MCF 10A (cell line): ENCODE measurements at regions not wholly inside any gene's neighbourhood (a gene's known extent, or its start where the extent isn't known, plus 50 kb on each side); places are given as distances from the start of the nearest gene placed in this dataset.

Source experiments
- BruUV-seq: library from RNA; stranded (reverse); fragments of 400-500 nt; replicated peaks from 2 replicates; lab custom pipeline; 2021; lab: Mats Ljungman, UMichigan
- CTCF ChIA-PET: fragments of 300-600 bp; sonication (Branson Sonifier 250); formaldehyde crosslinking; extraction: SDS; loops from one replicate; lab custom pipeline; 2021; ENCODE audit warnings: antibody characterized with exemption, inconsistent platforms; lab: Yijun Ruan, JAX
- POLR2A ChIA-PET: fragments of 300-600, 350-650 bp; sonication (Branson Sonifier 250); formaldehyde crosslinking; extraction: SDS; loops from one replicate; lab custom pipeline; 2020; ENCODE audit warnings: antibody characterized with exemption, inconsistent platforms; lab: Yijun Ruan, JAX
- DNase-seq: peaks from one replicate; pipeline ENCODE4 v3.0.0-alpha.2; 2018; ENCODE audit not compliant: unreplicated experiment
- H3K27ac Mint-ChIP-seq: one replicate; pipeline ENCODE4 v1.8.0; 2022; ENCODE audit warnings: mild to moderate bottlenecking, low read depth, mixed read lengths; ENCODE audit not compliant: unreplicated experiment
- H3K27me3 Mint-ChIP-seq: one replicate; pipeline ENCODE4 v1.8.0; 2022; ENCODE audit warnings: mixed read lengths; ENCODE audit not compliant: insufficient read depth, unreplicated experiment
- H3K36me3 Mint-ChIP-seq: one replicate; pipeline ENCODE4 v1.8.0; 2022; ENCODE audit warnings: mild to moderate bottlenecking, moderate library complexity, mixed read lengths; ENCODE audit not compliant: insufficient read depth, unreplicated experiment
- H3K4me1 Mint-ChIP-seq: one replicate; pipeline ENCODE4 v1.8.0; 2022; ENCODE audit warnings: mixed read lengths; ENCODE audit not compliant: insufficient read depth, unreplicated experiment
- H3K4me3 Mint-ChIP-seq: one replicate; pipeline ENCODE4 v1.8.0; 2022; ENCODE audit warnings: mild to moderate bottlenecking, moderate library complexity, mixed read lengths; ENCODE audit not compliant: unreplicated experiment
- H3K9me3 Mint-ChIP-seq: one replicate; pipeline ENCODE4 v1.8.0; 2022; ENCODE audit warnings: mixed read lengths; ENCODE audit not compliant: unreplicated experiment
- intact Hi-C: fragments of 100-400 bp; cut with micrococcal nuclease; formaldehyde crosslinking; loops from 2 replicates; pipeline ENCODE4 v1.14.1; 2022
- TF ChIP-seq, protein P1 (sequence below): fragments of 200-600 bp; IDR thresholded peaks from one replicate; pipeline ENCODE4 v1.8.0; 2022; ENCODE audit warnings: antibody characterized with exemption, mild to moderate bottlenecking; ENCODE audit not compliant: unreplicated experiment

DNA sequence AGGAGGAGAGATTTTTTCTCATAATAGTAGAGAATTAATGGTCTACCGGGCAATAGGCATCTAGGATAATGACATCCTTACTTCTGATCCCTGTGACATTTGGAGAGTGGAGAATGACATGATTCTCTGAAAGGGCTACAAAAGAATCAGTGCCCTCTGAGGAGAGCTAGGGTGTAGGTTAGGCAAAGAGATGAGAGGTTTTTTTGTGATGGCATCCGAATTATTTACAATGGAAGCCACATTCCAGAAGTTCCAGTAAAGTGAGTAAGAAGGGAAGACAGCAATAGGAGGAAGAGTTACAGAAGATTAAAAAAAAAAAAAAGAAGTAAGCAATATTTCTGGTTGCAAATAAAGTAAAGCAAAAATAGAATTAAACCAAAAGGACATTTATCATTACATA is 478.0 kb downstream of the RMST start:
- no TSS peak for BruUV-seq
- CTCF ChIA-PET: interaction anchor here (0.6 kb wide), 3 partner anchors 520 to 607 kb away, joined by 3 to 4 read pairs (median 3); no protein-coding TSS in a partner anchor
- Mint-ChIP-seq H3K36me3 (no peaks in the 10 kb centered on the region), H3K4me1 (peaks cover 35% of the 10 kb centered on the region), H3K4me3 (no peak overlapping the region), H3K9me3 (peaks cover 15% of the 10 kb centered on the region), H3K27me3 (no peaks in the 10 kb centered on the region), H3K27ac (no peak overlapping the region)
- TF ChIP-seq, protein P1, sequence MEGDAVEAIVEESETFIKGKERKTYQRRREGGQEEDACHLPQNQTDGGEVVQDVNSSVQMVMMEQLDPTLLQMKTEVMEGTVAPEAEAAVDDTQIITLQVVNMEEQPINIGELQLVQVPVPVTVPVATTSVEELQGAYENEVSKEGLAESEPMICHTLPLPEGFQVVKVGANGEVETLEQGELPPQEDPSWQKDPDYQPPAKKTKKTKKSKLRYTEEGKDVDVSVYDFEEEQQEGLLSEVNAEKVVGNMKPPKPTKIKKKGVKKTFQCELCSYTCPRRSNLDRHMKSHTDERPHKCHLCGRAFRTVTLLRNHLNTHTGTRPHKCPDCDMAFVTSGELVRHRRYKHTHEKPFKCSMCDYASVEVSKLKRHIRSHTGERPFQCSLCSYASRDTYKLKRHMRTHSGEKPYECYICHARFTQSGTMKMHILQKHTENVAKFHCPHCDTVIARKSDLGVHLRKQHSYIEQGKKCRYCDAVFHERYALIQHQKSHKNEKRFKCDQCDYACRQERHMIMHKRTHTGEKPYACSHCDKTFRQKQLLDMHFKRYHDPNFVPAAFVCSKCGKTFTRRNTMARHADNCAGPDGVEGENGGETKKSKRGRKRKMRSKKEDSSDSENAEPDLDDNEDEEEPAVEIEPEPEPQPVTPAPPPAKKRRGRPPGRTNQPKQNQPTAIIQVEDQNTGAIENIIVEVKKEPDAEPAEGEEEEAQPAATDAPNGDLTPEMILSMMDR: no peak
- intact Hi-C loops: no loop called here
- POLR2A ChIA-PET: no interaction called here
- no peak for DNase-seq

DNA sequence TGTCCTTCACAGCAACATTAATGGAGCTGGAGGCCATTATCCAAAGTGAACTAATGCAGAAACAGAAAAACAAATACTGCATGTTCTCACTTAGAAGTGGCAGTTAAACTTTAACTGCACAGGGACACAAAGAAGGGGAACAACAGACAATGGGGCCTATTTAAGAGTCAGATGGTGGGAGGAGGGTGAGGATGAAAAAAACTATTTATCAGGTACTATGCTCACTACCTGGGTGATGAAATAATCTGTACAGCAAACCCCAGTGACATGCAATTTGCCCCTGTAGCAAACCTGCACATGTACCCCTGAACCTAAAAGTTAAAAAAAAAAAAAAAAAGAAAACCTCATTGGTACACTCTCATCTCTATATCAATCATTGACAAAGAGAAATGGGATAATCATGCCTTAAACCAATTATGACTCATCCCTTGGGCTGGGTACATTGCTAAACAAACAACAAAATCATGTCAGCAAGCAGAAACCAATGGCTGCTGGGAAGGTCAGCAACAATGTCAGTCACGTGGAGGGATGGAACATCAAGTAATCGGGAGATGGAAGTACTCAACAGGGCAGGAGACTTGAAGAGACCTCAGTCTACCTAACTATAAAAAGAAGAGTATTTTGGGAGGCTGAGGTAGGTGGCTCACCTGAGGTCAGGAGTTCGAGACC is 479.2 kb downstream of the RMST start:
- BruUV-seq: no TSS peak
- no peaks in the 10 kb centered on the region for H3K36me3 Mint-ChIP-seq
- no peak for DNase-seq
- CTCF ChIA-PET: no interaction called here
- POLR2A ChIA-PET: no interaction called here
- TF ChIP-seq, protein P1: no peak
- intact Hi-C loops: no loop called here
- no peak overlapping the region for H3K4me3 Mint-ChIP-seq
- peak overlapping the region; percentile 21 for H3K27ac Mint-ChIP-seq
- H3K27me3 Mint-ChIP-seq: no peaks in the 10 kb centered on the region
- H3K4me1 Mint-ChIP-seq: peaks cover 35% of the 10 kb centered on the region
- H3K9me3 Mint-ChIP-seq: peaks cover 18% of the 10 kb centered on the region

DNA sequence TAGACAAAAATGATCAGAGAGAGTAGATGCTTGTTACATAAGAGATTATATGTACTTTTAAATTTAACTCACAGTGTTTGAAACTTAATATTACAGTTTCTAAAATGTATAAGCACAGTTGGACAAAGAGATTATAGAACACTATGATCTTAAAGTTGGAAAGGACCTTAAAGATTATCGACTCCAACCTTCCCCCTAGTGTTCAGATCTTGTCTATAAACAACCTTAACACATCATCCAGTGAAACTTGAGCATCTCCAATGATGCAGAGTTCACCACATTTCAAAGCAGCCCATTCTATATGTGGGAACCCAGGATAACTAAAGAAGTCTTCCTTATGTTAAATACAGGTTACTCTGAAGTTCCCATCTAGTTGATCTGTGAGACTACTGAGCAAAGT is 480.8 kb downstream of the RMST start:
- no peaks in the 10 kb centered on the region for H3K36me3 Mint-ChIP-seq
- H3K4me3 Mint-ChIP-seq: no peak overlapping the region
- intact Hi-C loops: no loop called here
- peaks cover 27% of the 10 kb centered on the region for H3K9me3 Mint-ChIP-seq
- BruUV-seq: no TSS peak
- H3K27ac Mint-ChIP-seq: no peak overlapping the region
- peaks cover 33% of the 10 kb centered on the region for H3K4me1 Mint-ChIP-seq
- H3K27me3 Mint-ChIP-seq: no peaks in the 10 kb centered on the region
- ChIA-PET POLR2A (no interaction called here), CTCF (interaction anchor here (0.6 kb wide), 1 partner anchor 12 kb away, joined by 3 read pairs; no protein-coding TSS in a partner anchor)
- TF ChIP-seq, protein P1: peak; percentile 16
- peak; percentile 10 for DNase-seq

DNA sequence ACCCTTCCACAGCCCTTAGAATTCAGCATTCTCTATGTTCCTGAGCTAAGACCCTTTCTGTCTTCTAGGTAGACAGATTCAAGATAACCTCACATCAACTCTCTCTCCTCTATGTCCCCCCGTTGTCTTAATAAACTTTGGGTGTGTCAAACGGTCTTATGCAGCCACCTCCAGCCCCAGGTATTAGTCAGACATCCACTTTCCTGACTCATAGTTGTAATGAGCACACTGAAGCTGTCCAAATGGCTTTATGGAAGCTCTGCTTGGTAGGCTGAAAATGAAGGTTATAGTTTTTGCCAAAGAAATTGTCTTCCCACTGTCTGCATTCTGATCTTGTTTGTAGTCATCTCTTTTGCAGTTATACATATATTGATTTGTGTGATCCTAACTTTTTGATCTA is 482.0 kb downstream of the RMST start:
- no peak overlapping the region for H3K4me3 Mint-ChIP-seq
- intact Hi-C loops: no loop called here
- peak; percentile 6 for DNase-seq
- BruUV-seq: no TSS peak
- CTCF ChIA-PET: interaction anchor here (0.9 to 1.2 kb wide), 3 partner anchors 11 to 16 kb away, joined by 3 to 7 read pairs (median 3); no protein-coding TSS in a partner anchor
- H3K4me1 Mint-ChIP-seq: peaks cover 25% of the 10 kb centered on the region
- POLR2A ChIA-PET: interaction anchor here (0.5 to 0.9 kb wide), 2 partner anchors 29 to 1108 kb away, joined by 3 to 5 read pairs; no protein-coding TSS in a partner anchor
- H3K9me3 Mint-ChIP-seq: peaks cover 34% of the 10 kb centered on the region
- H3K27me3 Mint-ChIP-seq: no peaks in the 10 kb centered on the region
- no peaks in the 10 kb centered on the region for H3K36me3 Mint-ChIP-seq
- H3K27ac Mint-ChIP-seq: no peak overlapping the region
- TF ChIP-seq, protein P1: no peak
